SU-DHL-6 (cell line): ENCODE measurements at regions not wholly inside any gene's neighbourhood (a gene's known extent, or its start where the extent isn't known, plus 50 kb on each side); places are given as distances from the start of the nearest gene placed in this dataset.

Experiments
- H2AFZ ChIP-seq: fragments of 200-600 bp; sonication (generic); 2 replicates; pipeline ENCODE4 v1.6.1; 2014; ENCODE audit warnings: low read depth, mild to moderate bottlenecking, moderate library complexity, mixed read lengths, antibody characterized with exemption, low read length; ENCODE audit not compliant: severe bottlenecking
- H3F3A ChIP-seq: fragments of 200-600 bp; shearing (Covaris generic); 2 replicates; pipeline ENCODE4 v1.6.0; 2016; ENCODE audit warnings: antibody characterized with exemption, mild to moderate bottlenecking; ENCODE audit not compliant: insufficient read depth
- H3K27ac ChIP-seq: fragments of 200-600 bp; sonication (generic); 2 replicates; pipeline ENCODE4 v1.5.1; 2016; ENCODE audit warnings: low read depth, mild to moderate bottlenecking, low read length, moderate library complexity, mixed read lengths
- H3K27me3 ChIP-seq: fragments of 200-600 bp; sonication (generic), shearing (Covaris generic); 2 replicates; pipeline ENCODE4 v1.6.0; 2014; ENCODE audit warnings: mild to moderate bottlenecking, low read length
- H3K36me3 ChIP-seq: fragments of 200-600 bp; sonication (generic); 2 replicates; pipeline ENCODE4 v1.6.1; 2014; ENCODE audit warnings: mild to moderate bottlenecking, low read length, mixed read lengths
- H3K4me2 ChIP-seq: fragments of 300-600, 200-600 bp; shearing (Covaris generic), sonication (generic); 2 replicates; pipeline ENCODE4 v1.6.0; 2014; ENCODE audit warnings: low read length, low read depth, mild to moderate bottlenecking; ENCODE audit not compliant: poor library complexity, severe bottlenecking
- H3K4me3 ChIP-seq: fragments of 200-600 bp; sonication (generic); 2 replicates; pipeline ENCODE4 v1.5.1; 2014; ENCODE audit warnings: antibody characterized with exemption, low read length, mild to moderate bottlenecking, mixed read lengths; ENCODE audit not compliant: insufficient read depth, poor library complexity, severe bottlenecking
- H3K79me2 ChIP-seq: fragments of 200-600 bp; sonication (generic); 2 replicates; pipeline ENCODE4 v1.6.1; 2014; ENCODE audit warnings: mild to moderate bottlenecking, low read length, moderate library complexity; ENCODE audit not compliant: insufficient read depth
- H3K9ac ChIP-seq: fragments of 200-600 bp; sonication (generic); 2 replicates; pipeline ENCODE4 v1.7.0; 2014; ENCODE audit warnings: mild to moderate bottlenecking, low read length
- H3K9me2 ChIP-seq: fragments of 200-600 bp; sonication (generic); replicated peaks from 2 replicates; pipeline ENCODE4 v1.6.1; 2014; ENCODE audit warnings: low read length; ENCODE audit not compliant: insufficient read depth
- H3K9me3 ChIP-seq: fragments of 200-600 bp; sonication (generic); 2 replicates; pipeline ENCODE4 v1.6.1; 2014; ENCODE audit warnings: low read length, mixed read lengths; ENCODE audit not compliant: insufficient read depth
- H4K20me1 ChIP-seq: fragments of 200-600 bp; sonication (generic); 2 replicates; pipeline ENCODE4 v1.6.1; 2014; ENCODE audit warnings: low read depth, mild to moderate bottlenecking, antibody characterized with exemption, low read length, moderate library complexity, mixed read lengths
- CTCF ChIP-seq: fragments of 200-600 bp; sonication (generic); IDR thresholded peaks from one replicate; pipeline ENCODE4 v1.5.1; 2017; ENCODE audit warnings: antibody characterized with exemption, mild to moderate bottlenecking, low read length, moderate library complexity; ENCODE audit not compliant: insufficient read depth, poor library complexity, severe bottlenecking
- EZH2phosphoT487 ChIP-seq: fragments of 200-600 bp; sonication (generic), shearing (Covaris generic); conservative IDR thresholded peaks from 2 replicates; pipeline ENCODE4 v1.6.1; 2018; ENCODE audit warnings: mild to moderate bottlenecking, antibody characterized with exemption, low read length, moderate library complexity, mixed read lengths

- no peaks in the 10 kb centered on the region for H3F3A ChIP-seq
- no peaks in the 10 kb centered on the region for H3K9me2 ChIP-seq
- TF ChIP-seq CTCF (no peak), EZH2phosphoT487 (no peak)
- H2AFZ ChIP-seq = no peak overlapping the region
- H4K20me1 ChIP-seq = no peaks in the 10 kb centered on the region
- H3K9me3 ChIP-seq = no peaks in the 10 kb centered on the region
- H3K4me2 ChIP-seq = no peak overlapping the region
- H3K4me3 ChIP-seq = no peak overlapping the region
- no peak overlapping the region for H3K27ac ChIP-seq
- H3K36me3 ChIP-seq = no peaks in the 10 kb centered on the region
- H3K79me2 ChIP-seq = no peaks in the 10 kb centered on the region
- H3K27me3 ChIP-seq = no peaks in the 10 kb centered on the region
- no peak overlapping the region for H3K9ac ChIP-seq
These were observed 514.7 kb downstream of the PLPP3 start for GRCh38 chr1:56064705-56065104.

GRCh38 chr1:56063461-56063860, 515.9 kb downstream of the PLPP3 start:
- Histone ChIP-seq H3K9me2 (no peaks in the 10 kb centered on the region), H3K27me3 (no peaks in the 10 kb centered on the region), H3K79me2 (no peaks in the 10 kb centered on the region), H3K9ac (no peak overlapping the region), H3K9me3 (no peaks in the 10 kb centered on the region), H3K36me3 (no peaks in the 10 kb centered on the region), H3K4me2 (no peak overlapping the region), H3K27ac (no peak overlapping the region), H3K4me3 (no peak overlapping the region), H4K20me1 (no peaks in the 10 kb centered on the region), H3F3A (no peaks in the 10 kb centered on the region), H2AFZ (no peak overlapping the region)
- TF ChIP-seq CTCF (no peak), EZH2phosphoT487 (no peak)

GRCh38 chr1:56062625-56063024, 516.7 kb downstream of the PLPP3 start:
- Histone ChIP-seq H3K79me2 (no peaks in the 10 kb centered on the region), H3K4me3 (no peak overlapping the region), H3K9me2 (no peaks in the 10 kb centered on the region), H3K27ac (no peak overlapping the region), H3K27me3 (no peaks in the 10 kb centered on the region), H3F3A (no peaks in the 10 kb centered on the region), H2AFZ (no peak overlapping the region), H4K20me1 (no peaks in the 10 kb centered on the region), H3K4me2 (no peak overlapping the region), H3K36me3 (no peaks in the 10 kb centered on the region), H3K9me3 (no peaks in the 10 kb centered on the region), H3K9ac (no peak overlapping the region)
- no peak for TF ChIP-seq CTCF
- no peak for TF ChIP-seq EZH2phosphoT487
